Panc1 (cell line): ENCODE measurements at regions not wholly inside any gene's neighbourhood (a gene's known extent, or its start where the extent isn't known, plus 50 kb on each side); places are given as distances from the start of the nearest gene placed in this dataset.

ENCODE experiments used
- POLR2AphosphoS5 ChIP-seq: IDR thresholded peaks from 2 replicates; pipeline ENCODE4 v1.6.1; 2012; ENCODE audit warnings: mild to moderate bottlenecking, low read depth, low read length, moderate library complexity
- SIN3A ChIP-seq: IDR thresholded peaks from 2 replicates; pipeline ENCODE4 v1.6.1; 2012; ENCODE audit warnings: low read depth, mild to moderate bottlenecking, low read length, moderate library complexity, borderline replicate concordance; ENCODE audit not compliant: insufficient read depth
- TCF7L2 ChIP-seq: IDR thresholded peaks from 2 replicates; pipeline ENCODE4 v1.6.1; 2011; ENCODE audit warnings: mild to moderate bottlenecking, low read depth, low read length, inconsistent platforms
- TF ChIP-seq, protein P1 (sequence below): fragments of 450-650 bp; IDR thresholded peaks from 2 replicates; pipeline ENCODE4 v1.5.1; 2017; ENCODE audit warnings: mild to moderate bottlenecking
- TF ChIP-seq, protein P2 (sequence below), 2 experiments: IDR thresholded peaks; 2 replicates each; pipeline ENCODE4 v1.6.1; 2011 to 2012; ENCODE audit warnings: low read depth in 2 of 2, control low read depth in 1 of 2, low read length in 1 of 2, mild to moderate bottlenecking in 1 of 2, moderate library complexity in 1 of 2; ENCODE audit not compliant: insufficient read depth in 1 of 2

DNA sequence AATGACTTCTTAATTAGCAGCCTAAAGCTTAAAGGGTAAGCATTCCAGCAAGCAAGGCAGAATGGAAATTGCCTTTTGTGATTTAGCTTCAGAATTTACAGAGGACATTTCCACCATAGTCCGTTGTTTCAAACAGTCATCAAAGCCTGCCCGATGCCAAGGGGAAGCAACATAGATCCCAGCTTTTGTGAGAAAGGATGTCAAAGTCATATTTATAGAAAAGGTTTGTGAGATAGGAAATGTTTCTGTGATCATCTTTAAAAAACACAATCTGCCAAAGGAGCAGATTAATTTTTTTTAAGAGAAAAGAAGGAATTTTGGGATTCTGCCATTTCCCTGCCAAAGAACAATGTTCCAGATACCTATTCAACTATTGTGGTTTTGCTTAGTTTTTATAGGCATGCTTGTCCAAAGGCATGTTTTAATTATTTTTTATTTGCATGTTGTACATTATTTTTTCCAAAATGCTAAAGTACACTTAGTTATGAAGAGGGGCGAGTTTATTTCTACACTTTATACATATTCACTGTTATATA, 346.9 kb downstream of the ZNF608 start:
- TF ChIP-seq, protein P1, sequence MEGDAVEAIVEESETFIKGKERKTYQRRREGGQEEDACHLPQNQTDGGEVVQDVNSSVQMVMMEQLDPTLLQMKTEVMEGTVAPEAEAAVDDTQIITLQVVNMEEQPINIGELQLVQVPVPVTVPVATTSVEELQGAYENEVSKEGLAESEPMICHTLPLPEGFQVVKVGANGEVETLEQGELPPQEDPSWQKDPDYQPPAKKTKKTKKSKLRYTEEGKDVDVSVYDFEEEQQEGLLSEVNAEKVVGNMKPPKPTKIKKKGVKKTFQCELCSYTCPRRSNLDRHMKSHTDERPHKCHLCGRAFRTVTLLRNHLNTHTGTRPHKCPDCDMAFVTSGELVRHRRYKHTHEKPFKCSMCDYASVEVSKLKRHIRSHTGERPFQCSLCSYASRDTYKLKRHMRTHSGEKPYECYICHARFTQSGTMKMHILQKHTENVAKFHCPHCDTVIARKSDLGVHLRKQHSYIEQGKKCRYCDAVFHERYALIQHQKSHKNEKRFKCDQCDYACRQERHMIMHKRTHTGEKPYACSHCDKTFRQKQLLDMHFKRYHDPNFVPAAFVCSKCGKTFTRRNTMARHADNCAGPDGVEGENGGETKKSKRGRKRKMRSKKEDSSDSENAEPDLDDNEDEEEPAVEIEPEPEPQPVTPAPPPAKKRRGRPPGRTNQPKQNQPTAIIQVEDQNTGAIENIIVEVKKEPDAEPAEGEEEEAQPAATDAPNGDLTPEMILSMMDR, result no peak
- TF ChIP-seq TCF7L2, result no peak
- no peak for TF ChIP-seq POLR2AphosphoS5
- TF ChIP-seq, protein P2, sequence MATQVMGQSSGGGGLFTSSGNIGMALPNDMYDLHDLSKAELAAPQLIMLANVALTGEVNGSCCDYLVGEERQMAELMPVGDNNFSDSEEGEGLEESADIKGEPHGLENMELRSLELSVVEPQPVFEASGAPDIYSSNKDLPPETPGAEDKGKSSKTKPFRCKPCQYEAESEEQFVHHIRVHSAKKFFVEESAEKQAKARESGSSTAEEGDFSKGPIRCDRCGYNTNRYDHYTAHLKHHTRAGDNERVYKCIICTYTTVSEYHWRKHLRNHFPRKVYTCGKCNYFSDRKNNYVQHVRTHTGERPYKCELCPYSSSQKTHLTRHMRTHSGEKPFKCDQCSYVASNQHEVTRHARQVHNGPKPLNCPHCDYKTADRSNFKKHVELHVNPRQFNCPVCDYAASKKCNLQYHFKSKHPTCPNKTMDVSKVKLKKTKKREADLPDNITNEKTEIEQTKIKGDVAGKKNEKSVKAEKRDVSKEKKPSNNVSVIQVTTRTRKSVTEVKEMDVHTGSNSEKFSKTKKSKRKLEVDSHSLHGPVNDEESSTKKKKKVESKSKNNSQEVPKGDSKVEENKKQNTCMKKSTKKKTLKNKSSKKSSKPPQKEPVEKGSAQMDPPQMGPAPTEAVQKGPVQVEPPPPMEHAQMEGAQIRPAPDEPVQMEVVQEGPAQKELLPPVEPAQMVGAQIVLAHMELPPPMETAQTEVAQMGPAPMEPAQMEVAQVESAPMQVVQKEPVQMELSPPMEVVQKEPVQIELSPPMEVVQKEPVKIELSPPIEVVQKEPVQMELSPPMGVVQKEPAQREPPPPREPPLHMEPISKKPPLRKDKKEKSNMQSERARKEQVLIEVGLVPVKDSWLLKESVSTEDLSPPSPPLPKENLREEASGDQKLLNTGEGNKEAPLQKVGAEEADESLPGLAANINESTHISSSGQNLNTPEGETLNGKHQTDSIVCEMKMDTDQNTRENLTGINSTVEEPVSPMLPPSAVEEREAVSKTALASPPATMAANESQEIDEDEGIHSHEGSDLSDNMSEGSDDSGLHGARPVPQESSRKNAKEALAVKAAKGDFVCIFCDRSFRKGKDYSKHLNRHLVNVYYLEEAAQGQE (IDR thresholded peaks at IDR 0.05; ENCODE audit: insufficient read depth in 1 of 2, low read depth in 2 of 2, low read length in 1 of 2), result no peak
- TF ChIP-seq SIN3A, result no peak
